HL-60 (cell line): ENCODE measurements at regions not wholly inside any gene's neighbourhood (a gene's known extent, or its start where the extent isn't known, plus 50 kb on each side); places are given as distances from the start of the nearest gene placed in this dataset.

ENCODE experiments used
- DNase-seq, 2 experiments: peaks; one replicate each; pipeline ENCODE4 v3.0.0-alpha.2; 2010 to 2020; ENCODE audit warnings: low read depth in 1 of 2, low spot score in 1 of 2
- H3K27ac ChIP-seq: fragments of 250-450 bp; sonication (Bioruptor Pico); replicated peaks from 2 replicates; pipeline ENCODE4 v1.5.1; 2020; ENCODE audit warnings: mild to moderate bottlenecking, moderate library complexity
- H3K27me3 ChIP-seq: fragments of 250-450 bp; sonication (Bioruptor Pico); 2 replicates; pipeline ENCODE4 v1.5.1; 2021; ENCODE audit warnings: mild to moderate bottlenecking, moderate library complexity; ENCODE audit not compliant: insufficient read depth, poor library complexity, severe bottlenecking
- H3K4me3 ChIP-seq: replicated peaks from 2 replicates; pipeline ENCODE4 v1.5.1; 2011; ENCODE audit warnings: mild to moderate bottlenecking, control low read depth, low read length; ENCODE audit not compliant: insufficient read depth
- GABPA ChIP-seq: IDR thresholded peaks from 2 replicates; pipeline ENCODE4 v1.6.1; 2012; ENCODE audit warnings: low read depth
- POLR2AphosphoS5 ChIP-seq: IDR thresholded peaks from 2 replicates; pipeline ENCODE4 v1.6.1; 2012; ENCODE audit warnings: low read depth
- REST ChIP-seq: IDR thresholded peaks from 2 replicates; pipeline ENCODE4 v1.6.1; 2012; ENCODE audit warnings: low read depth; ENCODE audit not compliant: insufficient replicate concordance
- SPI1 ChIP-seq: IDR thresholded peaks from 2 replicates; pipeline ENCODE4 v1.6.1; 2012; ENCODE audit warnings: low read depth, mild to moderate bottlenecking, borderline replicate concordance
- TF ChIP-seq, protein P1 (sequence below): IDR thresholded peaks from one replicate; pipeline ENCODE4 v1.5.1; 2011; ENCODE audit warnings: low read length, control low read depth, inconsistent platforms; ENCODE audit not compliant: insufficient read depth

- no peak overlapping the region for H3K27ac ChIP-seq
- no peaks in the 10 kb centered on the region for H3K27me3 ChIP-seq
- H3K4me3 ChIP-seq = no peak overlapping the region
- TF ChIP-seq REST (no peak), GABPA (no peak), SPI1 (no peak), POLR2AphosphoS5 (no peak)
- TF ChIP-seq, protein P1, sequence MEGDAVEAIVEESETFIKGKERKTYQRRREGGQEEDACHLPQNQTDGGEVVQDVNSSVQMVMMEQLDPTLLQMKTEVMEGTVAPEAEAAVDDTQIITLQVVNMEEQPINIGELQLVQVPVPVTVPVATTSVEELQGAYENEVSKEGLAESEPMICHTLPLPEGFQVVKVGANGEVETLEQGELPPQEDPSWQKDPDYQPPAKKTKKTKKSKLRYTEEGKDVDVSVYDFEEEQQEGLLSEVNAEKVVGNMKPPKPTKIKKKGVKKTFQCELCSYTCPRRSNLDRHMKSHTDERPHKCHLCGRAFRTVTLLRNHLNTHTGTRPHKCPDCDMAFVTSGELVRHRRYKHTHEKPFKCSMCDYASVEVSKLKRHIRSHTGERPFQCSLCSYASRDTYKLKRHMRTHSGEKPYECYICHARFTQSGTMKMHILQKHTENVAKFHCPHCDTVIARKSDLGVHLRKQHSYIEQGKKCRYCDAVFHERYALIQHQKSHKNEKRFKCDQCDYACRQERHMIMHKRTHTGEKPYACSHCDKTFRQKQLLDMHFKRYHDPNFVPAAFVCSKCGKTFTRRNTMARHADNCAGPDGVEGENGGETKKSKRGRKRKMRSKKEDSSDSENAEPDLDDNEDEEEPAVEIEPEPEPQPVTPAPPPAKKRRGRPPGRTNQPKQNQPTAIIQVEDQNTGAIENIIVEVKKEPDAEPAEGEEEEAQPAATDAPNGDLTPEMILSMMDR = no peak
- no peak for DNase-seq
Measured at GRCh38 chr14:86363047-86363446, 833.1 kb downstream of the FLRT2 start.

DNA sequence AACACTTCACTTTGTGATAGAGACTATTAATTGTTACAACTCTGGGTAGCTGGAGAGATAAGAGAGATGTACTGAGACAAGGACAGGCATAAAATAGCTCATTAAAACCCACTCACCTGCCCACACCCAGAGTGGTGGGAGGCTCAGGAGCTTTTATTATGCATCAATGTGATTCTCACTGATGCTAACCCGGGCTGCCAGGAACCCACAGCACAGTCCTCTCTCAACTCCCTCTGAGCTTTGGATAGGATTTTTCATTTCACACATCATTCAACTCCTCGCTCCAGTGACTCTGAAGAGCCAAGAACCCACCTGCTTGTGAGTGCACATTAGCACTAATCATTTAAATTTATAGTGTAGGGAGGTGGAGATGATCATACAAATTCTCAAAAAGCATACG is 827.9 kb downstream of the FLRT2 start:
- no peak for DNase-seq

DNA sequence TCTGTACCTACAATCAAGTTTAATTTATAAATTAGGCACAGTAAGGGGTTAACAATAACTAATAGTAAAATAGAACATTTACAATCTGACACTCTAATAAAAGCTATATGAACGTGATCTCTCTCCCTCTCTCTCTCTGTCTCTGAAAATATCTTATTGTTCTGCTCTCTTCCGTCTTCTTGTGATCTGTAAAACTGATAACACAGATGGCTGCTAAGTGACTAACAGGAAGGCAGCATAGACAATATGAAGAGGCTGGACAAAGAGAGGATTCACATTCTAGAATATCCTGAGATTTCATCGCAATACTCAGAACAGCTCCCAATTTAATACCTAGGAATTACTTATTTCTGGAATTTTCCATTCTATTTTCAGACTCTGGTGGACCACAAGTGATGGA is 827.2 kb downstream of the FLRT2 start:
- no peak for TF ChIP-seq REST
- TF ChIP-seq SPI1 = no peak
- TF ChIP-seq, protein P1 = no peak
- TF ChIP-seq POLR2AphosphoS5 = no peak
- TF ChIP-seq GABPA = no peak
- no peak overlapping the region for H3K27ac ChIP-seq

More for the DNA sequence above, 827.9 kb downstream of the FLRT2 start:
- Histone ChIP-seq H3K4me3 (no peak overlapping the region), H3K27ac (no peak overlapping the region), H3K27me3 (no peaks in the 10 kb centered on the region)
- TF ChIP-seq SPI1 = no peak
- no peak for TF ChIP-seq GABPA
- TF ChIP-seq, protein P1 = no peak
- TF ChIP-seq POLR2AphosphoS5 = no peak
- no peak for TF ChIP-seq REST

More for the DNA sequence above, 827.2 kb downstream of the FLRT2 start:
- no peak for DNase-seq
- Histone ChIP-seq H3K4me3 (no peak overlapping the region), H3K27me3 (no peaks in the 10 kb centered on the region)
